ENCODE measurements at regions not wholly inside any gene's neighbourhood (a gene's known extent, or its start where the extent isn't known, plus 50 kb on each side); places are given as distances from the start of the nearest gene placed in this dataset.

DNA sequence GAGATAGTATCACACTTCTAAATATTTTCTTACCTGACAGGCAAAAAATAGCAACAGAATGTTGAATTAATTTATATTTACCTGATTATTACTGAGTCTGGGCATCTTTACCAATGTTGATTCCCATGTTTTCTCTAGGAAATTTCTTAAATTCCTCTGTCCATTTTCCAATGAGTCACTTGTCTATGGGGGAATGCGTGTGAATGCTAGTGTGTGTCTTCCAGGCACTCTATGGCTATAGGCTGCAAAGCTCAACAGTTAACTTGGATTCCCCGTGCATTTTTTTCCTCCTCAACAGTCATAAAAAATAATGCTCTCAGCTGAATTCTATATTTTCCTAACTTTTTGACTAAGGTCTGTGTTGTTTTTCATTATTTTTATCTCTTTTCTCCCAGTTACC is 1385.8 kb upstream of the FLRT2 start:
- TF ChIP-seq, protein P1, sequence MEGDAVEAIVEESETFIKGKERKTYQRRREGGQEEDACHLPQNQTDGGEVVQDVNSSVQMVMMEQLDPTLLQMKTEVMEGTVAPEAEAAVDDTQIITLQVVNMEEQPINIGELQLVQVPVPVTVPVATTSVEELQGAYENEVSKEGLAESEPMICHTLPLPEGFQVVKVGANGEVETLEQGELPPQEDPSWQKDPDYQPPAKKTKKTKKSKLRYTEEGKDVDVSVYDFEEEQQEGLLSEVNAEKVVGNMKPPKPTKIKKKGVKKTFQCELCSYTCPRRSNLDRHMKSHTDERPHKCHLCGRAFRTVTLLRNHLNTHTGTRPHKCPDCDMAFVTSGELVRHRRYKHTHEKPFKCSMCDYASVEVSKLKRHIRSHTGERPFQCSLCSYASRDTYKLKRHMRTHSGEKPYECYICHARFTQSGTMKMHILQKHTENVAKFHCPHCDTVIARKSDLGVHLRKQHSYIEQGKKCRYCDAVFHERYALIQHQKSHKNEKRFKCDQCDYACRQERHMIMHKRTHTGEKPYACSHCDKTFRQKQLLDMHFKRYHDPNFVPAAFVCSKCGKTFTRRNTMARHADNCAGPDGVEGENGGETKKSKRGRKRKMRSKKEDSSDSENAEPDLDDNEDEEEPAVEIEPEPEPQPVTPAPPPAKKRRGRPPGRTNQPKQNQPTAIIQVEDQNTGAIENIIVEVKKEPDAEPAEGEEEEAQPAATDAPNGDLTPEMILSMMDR (IDR thresholded peaks at IDR 0.05; ENCODE audit: low read length) = no peak
- no peak for TF ChIP-seq EZH2 (IDR thresholded peaks at IDR 0.05; ENCODE audit: borderline replicate concordance, low read length)
